H9 (cell line): ENCODE measurements at regions not wholly inside any gene's neighbourhood (a gene's known extent, or its start where the extent isn't known, plus 50 kb on each side); places are given as distances from the start of the nearest gene placed in this dataset.
A peak's percentile ranks its signal among the peaks of the same experiment; 100 is the strongest.

ENCODE experiments used
- DNase-seq: peaks from one replicate; pipeline ENCODE4 v3.0.0-alpha.2; 2017
- H2AFZ ChIP-seq: one replicate; pipeline ENCODE4 v1.6.1; 2013; ENCODE audit warnings: mild to moderate bottlenecking, low read length, control low read depth, moderate library complexity
- H2AK5ac ChIP-seq: 2 replicates; pipeline ENCODE4 v1.6.1; 2013; ENCODE audit warnings: low read length, control low read depth, mixed read lengths; ENCODE audit not compliant: insufficient read length
- H2BK120ac ChIP-seq: one replicate; pipeline ENCODE4 v1.6.1; 2013; ENCODE audit warnings: low read depth, mild to moderate bottlenecking, low read length, control low read depth, inconsistent platforms; ENCODE audit not compliant: poor library complexity, severe bottlenecking
- H2BK12ac ChIP-seq: 2 replicates; pipeline ENCODE4 v1.6.1; 2013; ENCODE audit warnings: low read length, control low read depth, mixed read lengths, low read depth; ENCODE audit not compliant: insufficient read length
- H2BK15ac ChIP-seq: 2 replicates; pipeline ENCODE4 v1.6.1; 2013; ENCODE audit warnings: low read depth, low read length, control low read depth
- H2BK20ac ChIP-seq: one replicate; pipeline ENCODE4 v1.6.1; 2013; ENCODE audit warnings: low read depth, mild to moderate bottlenecking, low read length, control low read depth, inconsistent platforms; ENCODE audit not compliant: poor library complexity, severe bottlenecking
- H2BK5ac ChIP-seq: 2 replicates; pipeline ENCODE4 v1.6.1; 2013; ENCODE audit warnings: low read length, control low read depth, mixed read lengths; ENCODE audit not compliant: insufficient read length
- H3K14ac ChIP-seq: 2 replicates; pipeline ENCODE4 v1.6.1; 2013; ENCODE audit warnings: low read length, control low read depth; ENCODE audit not compliant: insufficient read depth
- H3K18ac ChIP-seq: 2 replicates; pipeline ENCODE4 v1.6.1; 2013; ENCODE audit warnings: low read depth, mild to moderate bottlenecking, mixed read lengths, low read length, control low read depth; ENCODE audit not compliant: insufficient read length
- H3K23ac ChIP-seq: 2 replicates; pipeline ENCODE4 v1.6.1; 2013; ENCODE audit warnings: low read length, control low read depth, mixed read lengths, low read depth; ENCODE audit not compliant: insufficient read length
- H3K23me2 ChIP-seq: 2 replicates; pipeline ENCODE4 v1.6.1; 2013; ENCODE audit warnings: low read depth, mild to moderate bottlenecking, mixed read lengths, low read length, control low read depth; ENCODE audit not compliant: insufficient read length, poor library complexity, severe bottlenecking
- H3K27ac ChIP-seq: 2 replicates; pipeline ENCODE4 v1.5.1; 2013; ENCODE audit warnings: low read length, control low read depth, mixed read lengths, low read depth; ENCODE audit not compliant: insufficient read length
- H3K27me3 ChIP-seq: 2 replicates; pipeline ENCODE4 v1.6.1; 2013; ENCODE audit warnings: low read length, control low read depth, inconsistent platforms; ENCODE audit not compliant: insufficient read depth
- H3K4ac ChIP-seq: 2 replicates; pipeline ENCODE4 v1.6.1; 2013; ENCODE audit warnings: low read depth, mild to moderate bottlenecking, control low read depth, inconsistent platforms, low read length, moderate library complexity
- H3K4me1 ChIP-seq: 2 replicates; pipeline ENCODE4 v1.6.1; 2013; ENCODE audit warnings: low read length, control low read depth, inconsistent platforms; ENCODE audit not compliant: insufficient read depth
- H3K4me2 ChIP-seq: 2 replicates; pipeline ENCODE4 v1.6.1; 2013; ENCODE audit warnings: low read length, control low read depth, mixed read lengths; ENCODE audit not compliant: insufficient read length, insufficient read depth
- H3K56ac ChIP-seq: 2 replicates; pipeline ENCODE4 v1.6.1; 2013; ENCODE audit warnings: low read depth, mild to moderate bottlenecking, mixed read lengths, low read length, control low read depth; ENCODE audit not compliant: insufficient read length
- H3K79me1 ChIP-seq: 2 replicates; pipeline ENCODE4 v1.6.1; 2013; ENCODE audit warnings: low read depth, mild to moderate bottlenecking, moderate library complexity, low read length, control low read depth, inconsistent platforms; ENCODE audit not compliant: insufficient read depth, poor library complexity, severe bottlenecking
- H3K79me2 ChIP-seq: 2 replicates; pipeline ENCODE4 v1.6.1; 2013; ENCODE audit warnings: low read length, control low read depth, inconsistent platforms; ENCODE audit not compliant: insufficient read depth
- H3K9ac ChIP-seq: 2 replicates; pipeline ENCODE4 v1.6.1; 2013; ENCODE audit warnings: low read length, control low read depth, mixed read lengths; ENCODE audit not compliant: insufficient read length; ENCODE audit errors: extremely low read depth
- H3K9me3 ChIP-seq: one replicate; pipeline ENCODE4 v1.6.1; 2013; ENCODE audit warnings: low read depth, low read length, inconsistent platforms; ENCODE audit not compliant: control insufficient read depth
- H3T11ph ChIP-seq: one replicate; pipeline ENCODE4 v1.6.1; 2013; ENCODE audit warnings: mild to moderate bottlenecking, low read length, control low read depth, inconsistent platforms
- H4K20me1 ChIP-seq: one replicate; pipeline ENCODE4 v1.6.1; 2013; ENCODE audit not compliant: control insufficient read depth, insufficient read length, insufficient read depth
- H4K5ac ChIP-seq: 2 replicates; pipeline ENCODE4 v1.6.1; 2013; ENCODE audit warnings: low read depth, mild to moderate bottlenecking, mixed read lengths, low read length, control low read depth; ENCODE audit not compliant: insufficient read length
- H4K8ac ChIP-seq: replicated peaks from 2 replicates; pipeline ENCODE4 v1.6.1; 2013; ENCODE audit warnings: low read length, control low read depth, mixed read lengths, low read depth; ENCODE audit not compliant: insufficient read length
- H4K91ac ChIP-seq: 2 replicates; pipeline ENCODE4 v1.6.1; 2013; ENCODE audit warnings: low read depth, mild to moderate bottlenecking, moderate library complexity, mixed read lengths, low read length, control low read depth; ENCODE audit not compliant: insufficient read length
- H3K27ac Mint-ChIP-seq, 3 experiments: 2 replicates in 2 of 3; 3 replicates in 1 of 3; pipeline ENCODE4 v1.8.0; 2020 to 2021; ENCODE audit warnings: mixed read lengths in 3 of 3, mild to moderate bottlenecking in 1 of 3, moderate library complexity in 1 of 3
- H3K27me3 Mint-ChIP-seq: 2 replicates; pipeline ENCODE4 v1.8.0; 2021; ENCODE audit warnings: low read depth, mild to moderate bottlenecking, moderate library complexity, mixed read lengths
- H3K36me3 Mint-ChIP-seq, 3 experiments: 2 replicates in 2 of 3; 3 replicates in 1 of 3; pipeline ENCODE4 v1.8.0; 2020 to 2021; ENCODE audit warnings: low read depth in 3 of 3, mixed read lengths in 3 of 3; ENCODE audit not compliant: insufficient read depth in 1 of 3
- H3K4me1 Mint-ChIP-seq, 2 experiments: 2 replicates each; pipeline ENCODE4 v1.8.0; 2020; ENCODE audit warnings: mixed read lengths in 2 of 2
- H3K4me3 Mint-ChIP-seq, 2 experiments: 2 replicates in 1 of 2; 3 replicates in 1 of 2; pipeline ENCODE4 v1.8.0; 2020 to 2021; ENCODE audit warnings: mild to moderate bottlenecking in 2 of 2, mixed read lengths in 2 of 2, moderate library complexity in 1 of 2
- H3K9me3 Mint-ChIP-seq, 2 experiments: 2 replicates in 1 of 2; 3 replicates in 1 of 2; pipeline ENCODE4 v1.8.0; 2020; ENCODE audit warnings: mild to moderate bottlenecking in 2 of 2, mixed read lengths in 2 of 2, moderate library complexity in 1 of 2
- CTCF ChIP-seq: fragments of 200-600 bp; sonication (generic); conservative IDR thresholded peaks from 3 replicates; pipeline ENCODE4 v1.8.0; 2021; ENCODE audit warnings: antibody characterized with exemption, mild to moderate bottlenecking
- WGBS: extraction: QIAGEN DNeasy Blood & Tissue Kit; methylation state at CpG from one replicate; pipeline ENCODE4 v1.1.7; 2013; ENCODE audit warnings: missing lambda C conversion rate, low lambda C conversion rate, mixed read lengths; ENCODE audit not compliant: insufficient read length; ENCODE audit errors: extremely low coverage; 5-methylcytosine and 5-hydroxymethylcytosine counted together

DNA sequence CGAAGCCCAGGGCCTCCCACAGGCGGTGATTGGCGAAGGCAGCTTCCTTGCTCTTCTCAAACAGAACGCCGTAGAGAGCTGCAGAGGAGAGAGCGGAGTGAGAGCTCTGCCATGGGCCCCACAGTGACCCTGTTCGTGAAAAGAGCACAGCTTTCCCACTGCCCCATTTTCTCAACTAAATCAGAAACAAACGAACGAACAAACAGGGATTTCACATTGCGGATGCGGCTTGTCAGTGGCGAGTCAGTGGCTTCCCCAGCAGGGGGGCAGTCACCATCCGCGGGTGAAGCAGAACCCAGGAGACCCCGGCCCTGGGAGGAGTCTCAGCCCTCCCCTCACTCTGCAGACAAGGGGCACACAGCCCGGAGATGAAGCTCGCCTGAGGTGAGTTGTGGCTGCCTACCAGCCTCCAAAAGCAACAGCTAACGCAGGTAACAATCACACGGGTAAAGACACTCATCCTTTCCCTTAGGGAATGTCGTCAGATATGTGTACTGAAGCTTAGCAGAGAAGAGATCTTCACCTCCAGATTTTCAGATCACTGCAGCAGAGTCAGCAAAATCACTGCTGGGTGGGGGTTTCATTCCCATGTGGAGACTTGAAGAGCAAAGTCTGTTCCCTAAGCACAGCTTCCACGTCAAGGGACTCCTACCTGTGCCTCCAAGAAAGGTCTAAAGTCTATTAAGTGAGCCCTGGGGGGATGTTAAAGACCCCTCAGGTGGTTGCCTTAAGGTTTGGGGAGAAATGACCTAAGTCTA is 51.2 kb upstream of the GPR31 start:
- no peak overlapping the region for H3K56ac ChIP-seq
- H2BK120ac ChIP-seq = no peak overlapping the region
- H4K20me1 ChIP-seq = peaks cover 3% of the 10 kb centered on the region
- H4K5ac ChIP-seq = no peak overlapping the region
- H3K9me3 ChIP-seq = no peaks in the 10 kb centered on the region
- no peaks in the 10 kb centered on the region for H3K27me3 ChIP-seq
- Mint-ChIP-seq H3K27ac (no peak overlapping the region), H3K4me1 (peaks cover 26 to 30% of the 10 kb centered on the region in 2 experiments), H3K4me3 (no peak overlapping the region), H3K36me3 (no peaks in the 10 kb centered on the region), H3K27me3 (peaks cover 13% of the 10 kb centered on the region), H3K9me3 (no peaks in the 10 kb centered on the region)
- H2BK20ac ChIP-seq = no peak overlapping the region
- WGBS = no CpG with 5 or more reads among the region's 21 CpGs
- H3K9ac ChIP-seq = no peak overlapping the region
- no peak overlapping the region for H4K91ac ChIP-seq
- no peak overlapping the region for H3K4me2 ChIP-seq
- H3K79me2 ChIP-seq = no peaks in the 10 kb centered on the region
- H3K14ac ChIP-seq = 0 out of 2 replicates have a peak overlapping the region, but pooled peaks have one; percentile 20
- DNase-seq = no peak
- H2BK15ac ChIP-seq = no peak overlapping the region
- no peak overlapping the region for H2BK5ac ChIP-seq
- no peak overlapping the region for H3K4ac ChIP-seq
- H3K18ac ChIP-seq = no peak overlapping the region
- no peak overlapping the region for H2AFZ ChIP-seq
- H2AK5ac ChIP-seq = no peak overlapping the region
- no peak overlapping the region for H3K27ac ChIP-seq
- H4K8ac ChIP-seq = no peak overlapping the region
- H2BK12ac ChIP-seq = no peak overlapping the region
- no peaks in the 10 kb centered on the region for H3K79me1 ChIP-seq
- no peaks in the 10 kb centered on the region for H3K23me2 ChIP-seq
- H3K4me1 ChIP-seq = no peaks in the 10 kb centered on the region; the same call in 1 of the 2 replicates
- peak; percentile 33; the same call in 1 of the 3 replicates for TF ChIP-seq CTCF
- H3K23ac ChIP-seq = no peak overlapping the region
- no peak overlapping the region for H3T11ph ChIP-seq
